Left lung (tissue), 4 donors: ENCODE measurements at regions not wholly inside any gene's neighbourhood (a gene's known extent, or its start where the extent isn't known, plus 50 kb on each side); places are given as distances from the start of the nearest gene placed in this dataset.

Source experiments
- ATAC-seq: fragments of 200-7000 bp; cut with Tn5 transposase; one replicate; pipeline ENCODE4 v1.9.1; 2020; ENCODE audit warnings: moderate library complexity
- DNase-seq, 4 donors: peaks; one replicate each; pipeline ENCODE4 v3.0.0-alpha.2; 2013 to 2020
- H3K27ac ChIP-seq, 2 donors: fragments of 200-600 bp; sonication (generic) in 1 of 2; one replicate each; pipeline versions ENCODE4 v1.5.0 to v1.8.0; 2020 to 2021
- H3K27me3 ChIP-seq, 2 donors: fragments of 200-600 bp; sonication (generic) in 1 of 2; one replicate each; pipeline versions ENCODE4 v1.5.0 to v1.8.0; 2020 to 2021
- H3K36me3 ChIP-seq, 2 donors: fragments of 200-600 bp; sonication (generic) in 1 of 2; one replicate each; pipeline versions ENCODE4 v1.5.0 to v1.8.0; 2020 to 2021
- H3K4me1 ChIP-seq, 2 donors: fragments of 200-600 bp; one replicate each; pipeline ENCODE4 v1.8.0; 2021
- H3K4me3 ChIP-seq, 2 donors: fragments of 200-600 bp; sonication (generic) in 1 of 2; one replicate each; pipeline versions ENCODE4 v1.5.0 to v1.8.0; 2020 to 2021; ENCODE audit warnings: mild to moderate bottlenecking in 1 of 2
- H3K9me3 ChIP-seq, 2 donors: fragments of 200-600 bp; sonication (generic) in 1 of 2; one replicate each; pipeline versions ENCODE4 v1.5.0 to v1.8.0; 2020 to 2021
- intact Hi-C, 2 donors: fragments of 100-400 bp; cut with DNase I; formaldehyde crosslinking; loops; one replicate each; pipeline versions ENCODE4 v1.11.2 to v1.14.2; 2022
- TF ChIP-seq, protein P1 (sequence below), 2 donors: fragments of 200-600 bp; sonication (generic) in 1 of 2; IDR thresholded peaks; one replicate each; pipeline versions ENCODE4 v1.5.0 to v1.8.0; 2021; ENCODE audit warnings: antibody characterized with exemption in 2 of 2
- donor health status: DM: no; HTN: yes; CAD: no.
- donor health status: DM: no; HTN: no; CAD: no.

GRCh38 chr9:108552459-108553040 lies 303.2 kb downstream of the ACTL7B start:
- TF ChIP-seq, protein P1, sequence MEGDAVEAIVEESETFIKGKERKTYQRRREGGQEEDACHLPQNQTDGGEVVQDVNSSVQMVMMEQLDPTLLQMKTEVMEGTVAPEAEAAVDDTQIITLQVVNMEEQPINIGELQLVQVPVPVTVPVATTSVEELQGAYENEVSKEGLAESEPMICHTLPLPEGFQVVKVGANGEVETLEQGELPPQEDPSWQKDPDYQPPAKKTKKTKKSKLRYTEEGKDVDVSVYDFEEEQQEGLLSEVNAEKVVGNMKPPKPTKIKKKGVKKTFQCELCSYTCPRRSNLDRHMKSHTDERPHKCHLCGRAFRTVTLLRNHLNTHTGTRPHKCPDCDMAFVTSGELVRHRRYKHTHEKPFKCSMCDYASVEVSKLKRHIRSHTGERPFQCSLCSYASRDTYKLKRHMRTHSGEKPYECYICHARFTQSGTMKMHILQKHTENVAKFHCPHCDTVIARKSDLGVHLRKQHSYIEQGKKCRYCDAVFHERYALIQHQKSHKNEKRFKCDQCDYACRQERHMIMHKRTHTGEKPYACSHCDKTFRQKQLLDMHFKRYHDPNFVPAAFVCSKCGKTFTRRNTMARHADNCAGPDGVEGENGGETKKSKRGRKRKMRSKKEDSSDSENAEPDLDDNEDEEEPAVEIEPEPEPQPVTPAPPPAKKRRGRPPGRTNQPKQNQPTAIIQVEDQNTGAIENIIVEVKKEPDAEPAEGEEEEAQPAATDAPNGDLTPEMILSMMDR (IDR thresholded peaks at IDR 0.05), result no peak
- no peak overlapping the region for H3K27ac ChIP-seq
- H3K4me3 ChIP-seq, result no peak overlapping the region
- no peaks in the 10 kb centered on the region for H3K27me3 ChIP-seq
- peak in 1 of 4 donors; percentile 49 for DNase-seq
- H3K9me3 ChIP-seq, result no peaks in the 10 kb centered on the region
- ATAC-seq, result peak; percentile 82
- H3K36me3 ChIP-seq, result no peaks in the 10 kb centered on the region
- intact Hi-C loops, result no loop called here
- H3K4me1 ChIP-seq, result peaks cover 0 to 4% of the 10 kb centered on the region in 2 donors

DNA sequence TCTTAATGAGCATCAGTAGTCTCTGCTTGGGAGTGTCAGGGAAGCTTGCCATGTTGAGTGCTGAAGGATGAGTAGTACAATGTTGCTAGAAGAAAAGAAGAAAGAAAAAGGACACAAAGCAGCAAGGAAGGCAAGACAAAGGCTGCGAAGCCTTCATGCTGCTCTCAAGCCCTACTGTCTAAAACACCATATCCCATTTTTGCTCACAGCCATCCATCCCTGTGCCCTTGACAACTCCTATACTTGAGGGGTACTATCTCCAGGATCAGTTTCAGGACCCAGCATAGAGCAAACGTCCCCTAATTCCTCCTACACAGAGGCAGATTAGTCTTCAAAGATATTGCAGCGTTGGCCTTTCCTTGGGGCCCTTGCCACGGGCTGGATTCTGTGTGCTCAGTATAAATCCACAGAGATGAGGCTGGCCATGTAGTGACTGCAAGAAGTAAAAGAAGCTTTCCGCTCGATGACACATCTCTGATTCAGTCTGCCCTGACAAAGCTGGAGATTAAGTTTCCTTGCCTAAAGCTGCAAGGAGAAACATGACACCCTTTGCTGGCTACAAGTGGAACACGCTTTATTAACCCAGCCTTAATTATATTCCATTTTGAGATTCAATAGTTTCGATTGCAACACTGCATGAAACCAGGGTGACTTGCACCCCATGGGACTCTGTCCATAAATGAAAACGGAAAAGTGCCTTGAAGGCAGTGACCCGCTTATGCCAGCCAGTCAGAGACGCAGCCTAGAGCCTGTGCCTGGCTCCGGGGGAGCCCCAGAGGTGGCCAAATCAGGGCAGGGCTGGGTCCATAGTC lies 304.6 kb downstream of the ACTL7B start:
- no peak overlapping the region for H3K27ac ChIP-seq
- ATAC-seq, result peak; percentile 23
- no peak overlapping the region for H3K4me3 ChIP-seq
- DNase-seq, result no peak
- H3K36me3 ChIP-seq, result no peaks in the 10 kb centered on the region
- peaks cover 0 to 4% of the 10 kb centered on the region in 2 donors for H3K4me1 ChIP-seq
- no peaks in the 10 kb centered on the region for H3K27me3 ChIP-seq
- TF ChIP-seq, protein P1 (IDR thresholded peaks at IDR 0.05), result no peak
- intact Hi-C loops, result no loop called here
- no peaks in the 10 kb centered on the region for H3K9me3 ChIP-seq

DNA sequence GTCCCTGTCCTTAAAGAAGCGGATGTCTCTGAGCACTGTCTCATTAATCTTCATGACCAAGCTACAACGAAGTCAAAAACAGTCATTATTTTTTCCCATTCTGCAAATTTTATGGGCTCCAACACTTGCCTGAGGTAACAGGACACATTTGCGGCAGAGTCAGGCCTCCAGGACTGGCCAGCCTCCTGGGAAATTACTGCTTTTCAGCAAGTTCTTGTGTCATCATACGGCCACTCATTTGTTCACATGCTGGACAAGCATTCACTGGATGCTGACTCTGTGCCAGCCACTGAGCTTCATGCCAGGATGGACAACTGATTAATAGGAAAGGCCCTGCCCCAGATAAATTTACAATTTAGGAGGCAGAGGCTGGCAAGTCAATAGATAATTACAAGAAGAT lies 305.7 kb downstream of the ACTL7B start:
- Histone ChIP-seq H3K9me3 (no peaks in the 10 kb centered on the region), H3K27ac (no peak overlapping the region), H3K4me3 (no peak overlapping the region), H3K36me3 (no peaks in the 10 kb centered on the region), H3K27me3 (no peaks in the 10 kb centered on the region), H3K4me1 (peaks cover 0 to 4% of the 10 kb centered on the region in 2 donors)
- ATAC-seq (no peak), DNase-seq (no peak)
- TF ChIP-seq, protein P1 (IDR thresholded peaks at IDR 0.05), result no peak
- intact Hi-C loops, result no loop called here

- DNase-seq (no peak), ATAC-seq (peak; percentile 69)
Observed at GRCh38 chr9:108549184-108549583, 306.6 kb downstream of the ACTL7B start.

More at GRCh38 chr9:108549184-108549583, 306.6 kb downstream of the ACTL7B start:
- no peak overlapping the region for H3K4me3 ChIP-seq
- no peaks in the 10 kb centered on the region for H3K27me3 ChIP-seq
- H3K9me3 ChIP-seq, result no peaks in the 10 kb centered on the region
- no peak overlapping the region for H3K27ac ChIP-seq
- H3K4me1 ChIP-seq, result peaks cover 0 to 4% of the 10 kb centered on the region in 2 donors
- TF ChIP-seq, protein P1 (IDR thresholded peaks at IDR 0.05), result no peak
- no peaks in the 10 kb centered on the region for H3K36me3 ChIP-seq
- intact Hi-C loops, result no loop called here
